Tibial artery (tissue), 4 donors: ENCODE measurements at regions not wholly inside any gene's neighbourhood (a gene's known extent, or its start where the extent isn't known, plus 50 kb on each side); places are given as distances from the start of the nearest gene placed in this dataset.

Experiments used
- DNase-seq, 2 donors: peaks; one replicate each; pipeline ENCODE4 v3.0.0-alpha.2; 2019
- H3K27ac ChIP-seq, 2 donors: fragments of 200-600 bp; sonication (generic) in 1 of 2; 1 replicate in 1 of 2; 2 replicates in 1 of 2; pipeline ENCODE4 v1.5.1; 2018 to 2019; ENCODE audit warnings: mild to moderate bottlenecking in 1 of 2
- H3K27me3 ChIP-seq, 2 donors: fragments of 200-600 bp; sonication (generic) in 1 of 2; one replicate each; pipeline versions ENCODE4 v1.5.1 to v1.6.0; 2016 to 2019
- H3K36me3 ChIP-seq, 3 donors: fragments of 200-600 bp; sonication (generic) in 2 of 3; one replicate each; pipeline ENCODE4 v1.5.1; 2016 to 2019; ENCODE audit warnings: mild to moderate bottlenecking in 2 of 3
- H3K4me1 ChIP-seq, 4 donors: fragments of 200-600 bp; sonication (generic) in 2 of 4; 1 replicate in 3 of 4; 2 replicates in 1 of 4; pipeline ENCODE4 v1.5.1; 2016 to 2019
- H3K4me3 ChIP-seq, 2 donors: fragments of 200-600 bp; sonication (generic) in 1 of 2; 1 replicate in 1 of 2; 2 replicates in 1 of 2; pipeline ENCODE4 v1.5.1; 2018 to 2019; ENCODE audit warnings: mild to moderate bottlenecking in 2 of 2
- H3K9me3 ChIP-seq, 3 donors: fragments of 200-600 bp; sonication (generic) in 1 of 3; one replicate each; pipeline ENCODE4 v1.5.1; 2016 to 2019
- intact Hi-C: fragments of 100-400 bp; cut with DNase I; formaldehyde crosslinking; loops from one replicate; pipeline ENCODE4 v1.15.0; 2023; ENCODE audit warnings: low total_unique reads
- TF ChIP-seq, protein P1 (sequence below), 2 experiments: fragments of 200-600 bp in 1 of 2; fragments of 450-650 bp in 1 of 2; IDR thresholded peaks; one replicate each; pipeline ENCODE4 v1.5.1; 2017 to 2019; ENCODE audit warnings: antibody characterized with exemption in 2 of 2, mild to moderate bottlenecking in 1 of 2, moderate library complexity in 1 of 2

GRCh38 chr18:40314199-40314598 lies 1640.8 kb upstream of the PIK3C3 start:
- intact Hi-C loops, result no loop called here
- no peak for DNase-seq
- Histone ChIP-seq H3K4me1 (no peaks in the 10 kb centered on the region), H3K27me3 (no peaks in the 10 kb centered on the region), H3K9me3 (no peaks in the 10 kb centered on the region), H3K27ac (no peak overlapping the region), H3K36me3 (no peaks in the 10 kb centered on the region), H3K4me3 (no peak overlapping the region)
- TF ChIP-seq, protein P1, sequence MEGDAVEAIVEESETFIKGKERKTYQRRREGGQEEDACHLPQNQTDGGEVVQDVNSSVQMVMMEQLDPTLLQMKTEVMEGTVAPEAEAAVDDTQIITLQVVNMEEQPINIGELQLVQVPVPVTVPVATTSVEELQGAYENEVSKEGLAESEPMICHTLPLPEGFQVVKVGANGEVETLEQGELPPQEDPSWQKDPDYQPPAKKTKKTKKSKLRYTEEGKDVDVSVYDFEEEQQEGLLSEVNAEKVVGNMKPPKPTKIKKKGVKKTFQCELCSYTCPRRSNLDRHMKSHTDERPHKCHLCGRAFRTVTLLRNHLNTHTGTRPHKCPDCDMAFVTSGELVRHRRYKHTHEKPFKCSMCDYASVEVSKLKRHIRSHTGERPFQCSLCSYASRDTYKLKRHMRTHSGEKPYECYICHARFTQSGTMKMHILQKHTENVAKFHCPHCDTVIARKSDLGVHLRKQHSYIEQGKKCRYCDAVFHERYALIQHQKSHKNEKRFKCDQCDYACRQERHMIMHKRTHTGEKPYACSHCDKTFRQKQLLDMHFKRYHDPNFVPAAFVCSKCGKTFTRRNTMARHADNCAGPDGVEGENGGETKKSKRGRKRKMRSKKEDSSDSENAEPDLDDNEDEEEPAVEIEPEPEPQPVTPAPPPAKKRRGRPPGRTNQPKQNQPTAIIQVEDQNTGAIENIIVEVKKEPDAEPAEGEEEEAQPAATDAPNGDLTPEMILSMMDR (IDR thresholded peaks at IDR 0.05), result no peak

- Histone ChIP-seq H3K36me3 (no peaks in the 10 kb centered on the region), H3K27me3 (no peaks in the 10 kb centered on the region), H3K9me3 (no peaks in the 10 kb centered on the region), H3K4me1 (no peaks in the 10 kb centered on the region), H3K4me3 (no peak overlapping the region), H3K27ac (no peak overlapping the region)
- TF ChIP-seq, protein P1 (IDR thresholded peaks at IDR 0.05), result no peak
- DNase-seq, result no peak
- intact Hi-C loops, result no loop called here
Measured at GRCh38 chr18:40313030-40313642, 1641.9 kb upstream of the PIK3C3 start.

GRCh38 chr18:40307627-40308026 lies 1647.4 kb upstream of the PIK3C3 start:
- H3K36me3 ChIP-seq, result no peaks in the 10 kb centered on the region
- H3K9me3 ChIP-seq, result no peaks in the 10 kb centered on the region
- no peak overlapping the region for H3K4me3 ChIP-seq
- no peak overlapping the region for H3K27ac ChIP-seq
- H3K27me3 ChIP-seq, result no peaks in the 10 kb centered on the region
- TF ChIP-seq, protein P1 (IDR thresholded peaks at IDR 0.05), result no peak
- intact Hi-C loops, result no loop called here
- DNase-seq, result no peak
- H3K4me1 ChIP-seq, result no peaks in the 10 kb centered on the region

GRCh38 chr18:40296717-40297413 lies 1658.2 kb upstream of the PIK3C3 start:
- no peak overlapping the region for H3K27ac ChIP-seq
- intact Hi-C loops, result no loop called here
- no peaks in the 10 kb centered on the region for H3K9me3 ChIP-seq
- H3K4me1 ChIP-seq, result no peaks in the 10 kb centered on the region
- TF ChIP-seq, protein P1 (IDR thresholded peaks at IDR 0.05), result no peak
- no peaks in the 10 kb centered on the region for H3K36me3 ChIP-seq
- DNase-seq, result no peak
- no peak overlapping the region for H3K4me3 ChIP-seq
- no peaks in the 10 kb centered on the region for H3K27me3 ChIP-seq

DNA sequence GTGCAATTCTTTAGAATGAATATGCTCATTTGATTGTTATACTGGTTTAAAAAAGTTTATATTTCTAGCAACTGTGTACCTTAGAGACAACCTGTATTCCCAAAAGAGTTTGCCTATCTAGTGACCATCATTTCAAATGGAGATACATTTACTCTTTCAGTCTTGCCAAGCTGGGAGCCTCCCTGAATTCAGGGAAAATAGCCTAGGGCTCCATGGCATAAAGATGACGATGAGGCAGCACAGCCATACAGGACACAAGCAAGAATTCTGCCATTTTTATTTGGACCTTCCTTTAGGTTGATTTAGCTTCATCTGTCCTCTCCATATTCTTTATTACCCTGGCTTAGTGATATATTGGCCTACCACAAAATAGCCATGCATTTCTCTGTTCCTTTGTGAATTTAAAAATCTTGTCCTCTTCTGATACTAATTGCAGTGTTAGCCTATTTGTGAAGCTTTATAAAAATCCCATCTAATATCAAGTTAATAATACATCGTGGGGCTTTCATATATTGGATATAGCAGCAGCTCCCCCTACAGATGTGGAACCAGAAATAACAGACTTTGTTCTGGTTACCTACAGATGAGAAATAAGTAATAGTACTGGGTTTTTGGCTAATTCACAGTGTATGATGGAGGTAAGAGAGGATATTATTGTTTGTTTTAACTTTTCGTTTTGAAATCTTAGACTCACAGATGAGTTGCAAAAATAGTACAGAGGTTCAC lies 1661.9 kb upstream of the PIK3C3 start:
- DNase-seq, result no peak
- Histone ChIP-seq H3K36me3 (no peaks in the 10 kb centered on the region), H3K27ac (no peak overlapping the region), H3K9me3 (no peaks in the 10 kb centered on the region), H3K4me1 (no peaks in the 10 kb centered on the region), H3K4me3 (no peak overlapping the region), H3K27me3 (no peaks in the 10 kb centered on the region)
- TF ChIP-seq, protein P1 (IDR thresholded peaks at IDR 0.05), result no peak
- intact Hi-C loops, result no loop called here
